Heart right ventricle (tissue), 16 donors: ENCODE measurements at regions not wholly inside any gene's neighbourhood (a gene's known extent, or its start where the extent isn't known, plus 50 kb on each side); places are given as distances from the start of the nearest gene placed in this dataset.

Experiments
- ATAC-seq, 8 donors: fragments of 200-7000 bp; cut with Tn5 transposase; one replicate each; pipeline ENCODE4 v1.9.1; 2020; ENCODE audit warnings: mild to moderate bottlenecking in 8 of 8, moderate library complexity in 8 of 8, moderate number of reproducible peaks in 1 of 8
- DNase-seq, 2 donors: peaks; one replicate each; pipeline ENCODE4 v3.0.0-alpha.2; 2020
- H3K27ac ChIP-seq, 10 donors: fragments of 200-600 bp; sonication (generic) in 2 of 10; one replicate each; pipeline versions ENCODE4 v1.5.0 to v1.8.0; 2020 to 2022; ENCODE audit warnings: mild to moderate bottlenecking in 3 of 10
- H3K27me3 ChIP-seq, 7 donors: fragments of 200-600 bp; one replicate each; pipeline ENCODE4 v1.8.0; 2021 to 2022; ENCODE audit warnings: mild to moderate bottlenecking in 2 of 7
- H3K36me3 ChIP-seq, 9 donors: fragments of 200-600 bp; sonication (generic) in 1 of 9; one replicate each; pipeline versions ENCODE4 v1.5.0 to v1.8.0; 2020 to 2022; ENCODE audit warnings: mild to moderate bottlenecking in 2 of 9
- H3K4me1 ChIP-seq, 9 donors: fragments of 200-600 bp; sonication (generic) in 1 of 9; one replicate each; pipeline versions ENCODE4 v1.5.0 to v1.8.0; 2020 to 2022; ENCODE audit warnings: mild to moderate bottlenecking in 4 of 9
- H3K4me3 ChIP-seq, 10 donors: fragments of 200-600 bp; sonication (generic) in 2 of 10; one replicate each; pipeline versions ENCODE4 v1.5.0 to v1.8.0; 2020 to 2022; ENCODE audit warnings: mild to moderate bottlenecking in 7 of 10, moderate library complexity in 2 of 10
- H3K9me3 ChIP-seq, 11 donors: fragments of 200-600 bp in 10 of 11; sonication (generic) in 2 of 11; one replicate each; pipeline versions ENCODE4 v1.5.0 to v1.8.0; 2013 to 2022; ENCODE audit warnings: mild to moderate bottlenecking in 2 of 11, control low read depth in 1 of 11, moderate library complexity in 1 of 11
- WGBS, 2 donors: extraction: QIAGEN DNeasy Blood & Tissue Kit; methylation state at CpG; one replicate each; pipeline ENCODE4 v1.1.7; 2013; ENCODE audit warnings: inconsistent platforms in 1 of 2; 5-methylcytosine and 5-hydroxymethylcytosine counted together
- intact Hi-C, 10 donors: fragments of 100-400 bp; cut with DNase I; formaldehyde crosslinking; loops; one replicate each; pipeline versions ENCODE4 v1.11.1 to v1.14.2; 2022
- TF ChIP-seq, protein P1 (sequence below), 9 donors: fragments of 200-600 bp; sonication (generic) in 2 of 9; IDR thresholded peaks; one replicate each; pipeline versions ENCODE4 v1.5.0 to v1.8.0; 2021 to 2022; ENCODE audit warnings: antibody characterized with exemption in 9 of 9, mild to moderate bottlenecking in 5 of 9, moderate library complexity in 1 of 9
- donor health status: Arrhythmogenic right ventricular cardiomyopathy.
- donor health status: ischemic (EF 13 %, LVEDD 7.1; RV severe dilation, severe dysfunction).
- donor health status: healthy with polysubstance abuse.
- donor health status: DM: no; HTN: yes; CAD: no.
- donor health status: DM: no; HTN: no; CAD: no.
- donor health status: ischemic (EF 25% LVEDD 6.9; RV normal size, moderate dysfunction).
- donor health status: ischemic (EF 25% LVEDD 5.7; RV mildly dilated, moderate dysfunction).
- donor health status: healthy.
- donor health status: DM: yes; HTN: yes; CAD: no.
- donor health status: Ischemic cardiomyopathy.
- donor health status: ischemic (EF 35%, LVEDD 5.7; RV mildly dilated, moderate dysfunction).
- donor health status: nonischemic (EF 11% LVEDD 7.7; RV severe dilation, severe dysfunction).
- donor health status: DM: yes; HTN: yes; CAD: no.
- donor health status: PGD.
- donor health status: ischemic (EF 29% LVEDD 5.4; RV normal size, mild dysfunction).
- donor health status: nonischemic (EF 23%, LVEDD 6.1; RV moderate dilation, normal function).

DNA sequence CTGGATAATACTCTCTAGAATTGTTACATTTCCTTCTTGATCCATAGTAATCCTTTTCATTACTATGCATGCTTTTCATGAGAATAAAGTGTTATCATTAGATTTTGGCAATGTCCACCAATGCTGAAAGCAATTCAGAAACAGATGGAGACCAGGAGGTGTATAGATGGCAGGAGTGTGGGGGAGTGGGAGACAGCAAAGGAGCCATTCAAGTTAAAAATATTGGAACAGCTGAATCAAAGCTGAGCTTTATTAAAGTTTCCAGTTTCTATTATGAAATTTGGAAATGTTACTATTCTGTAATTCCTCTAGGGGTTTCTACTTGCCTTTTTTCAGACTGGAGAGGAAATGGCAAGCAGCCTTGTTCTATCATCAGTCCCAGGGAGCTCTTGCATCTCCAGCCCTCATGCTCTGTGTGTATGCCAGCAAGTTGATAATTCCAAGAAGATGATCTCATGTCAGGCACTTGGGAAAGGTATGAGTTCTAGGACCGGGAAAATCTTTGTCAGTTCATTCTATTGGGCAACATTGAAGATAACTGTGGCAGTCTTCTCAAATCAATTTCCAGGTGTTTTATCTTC lies 228.0 kb downstream of the CD109 start:
- ATAC-seq (peak; percentile 88 to 98 (median 94)), DNase-seq (peak in 1 of 2 donors; percentile 61)
- H3K36me3 ChIP-seq = no peaks in the 10 kb centered on the region
- intact Hi-C loops = no loop called here
- 56 to 69% methylated on average over 1 of the region's 1 CpG for WGBS, 2 donors
- H3K4me1 ChIP-seq = peaks cover 0 to 5% (median 0%) of the 10 kb centered on the region in 9 donors
- H3K4me3 ChIP-seq = no peak overlapping the region
- H3K9me3 ChIP-seq = peaks cover 0 to 40% (median 19%) of the 10 kb centered on the region in 11 donors
- TF ChIP-seq, protein P1, sequence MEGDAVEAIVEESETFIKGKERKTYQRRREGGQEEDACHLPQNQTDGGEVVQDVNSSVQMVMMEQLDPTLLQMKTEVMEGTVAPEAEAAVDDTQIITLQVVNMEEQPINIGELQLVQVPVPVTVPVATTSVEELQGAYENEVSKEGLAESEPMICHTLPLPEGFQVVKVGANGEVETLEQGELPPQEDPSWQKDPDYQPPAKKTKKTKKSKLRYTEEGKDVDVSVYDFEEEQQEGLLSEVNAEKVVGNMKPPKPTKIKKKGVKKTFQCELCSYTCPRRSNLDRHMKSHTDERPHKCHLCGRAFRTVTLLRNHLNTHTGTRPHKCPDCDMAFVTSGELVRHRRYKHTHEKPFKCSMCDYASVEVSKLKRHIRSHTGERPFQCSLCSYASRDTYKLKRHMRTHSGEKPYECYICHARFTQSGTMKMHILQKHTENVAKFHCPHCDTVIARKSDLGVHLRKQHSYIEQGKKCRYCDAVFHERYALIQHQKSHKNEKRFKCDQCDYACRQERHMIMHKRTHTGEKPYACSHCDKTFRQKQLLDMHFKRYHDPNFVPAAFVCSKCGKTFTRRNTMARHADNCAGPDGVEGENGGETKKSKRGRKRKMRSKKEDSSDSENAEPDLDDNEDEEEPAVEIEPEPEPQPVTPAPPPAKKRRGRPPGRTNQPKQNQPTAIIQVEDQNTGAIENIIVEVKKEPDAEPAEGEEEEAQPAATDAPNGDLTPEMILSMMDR (IDR thresholded peaks at IDR 0.05) = no peak
- peak overlapping the region in 5 of 10 donors; percentile 31 to 72 (median 61) for H3K27ac ChIP-seq
- no peaks in the 10 kb centered on the region for H3K27me3 ChIP-seq

DNA sequence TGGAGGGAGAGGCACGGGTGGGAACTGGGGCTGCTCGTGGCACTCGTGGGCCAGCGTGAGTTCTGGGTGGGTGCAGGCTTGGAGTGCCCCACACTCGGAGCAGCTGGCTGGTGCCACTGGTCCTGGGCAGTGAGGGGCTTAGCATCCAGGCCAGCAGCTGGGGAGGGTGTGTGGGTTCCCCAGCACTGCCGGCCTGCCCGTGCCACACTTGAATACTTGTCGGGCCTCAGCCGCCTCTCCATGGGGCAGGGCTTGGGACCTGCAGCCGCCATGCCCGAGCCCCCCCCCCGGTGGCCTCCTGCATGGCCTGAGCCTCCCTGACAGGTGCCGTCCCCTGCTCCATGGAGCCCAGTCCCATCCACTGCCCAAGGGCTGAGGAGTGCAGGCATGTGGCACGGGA lies 207.2 kb downstream of the CD109 start:
- H3K36me3 ChIP-seq = no peaks in the 10 kb centered on the region
- H3K27ac ChIP-seq = no peak overlapping the region
- H3K27me3 ChIP-seq = no peaks in the 10 kb centered on the region
- TF ChIP-seq, protein P1 (IDR thresholded peaks at IDR 0.05) = no peak
- H3K9me3 ChIP-seq = peaks cover 0 to 46% (median 20%) of the 10 kb centered on the region in 11 donors
- DNase-seq (no peak), ATAC-seq (peak in 1 of 8 donors; percentile 41)
- 78 to 93% methylated on average over 11 to 13 of the region's 14 CpGs for WGBS, 2 donors
- intact Hi-C loops = no loop called here
- no peak overlapping the region for H3K4me3 ChIP-seq
- no peaks in the 10 kb centered on the region for H3K4me1 ChIP-seq

DNA sequence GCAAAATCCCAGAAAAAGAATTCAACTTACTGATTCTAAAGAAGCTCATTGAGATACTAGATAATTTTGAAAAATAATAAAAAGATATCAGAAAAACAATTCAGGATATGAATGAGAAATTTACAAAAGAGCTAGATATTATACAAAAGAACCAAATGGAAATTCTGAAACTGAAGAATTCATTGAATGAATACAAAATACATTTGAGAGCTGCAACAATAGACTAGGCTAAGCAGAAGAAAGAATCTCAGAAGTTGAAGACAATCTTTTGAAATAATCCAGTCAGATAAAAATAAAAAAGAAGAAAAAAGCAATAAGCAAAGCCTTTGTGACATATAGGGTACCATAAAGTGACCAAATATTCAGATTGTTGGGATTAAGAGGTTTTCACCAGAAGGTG lies 206.0 kb downstream of the CD109 start:
- intact Hi-C loops = no loop called here
- TF ChIP-seq, protein P1 (IDR thresholded peaks at IDR 0.05) = no peak
- Histone ChIP-seq H3K4me3 (no peak overlapping the region), H3K4me1 (no peaks in the 10 kb centered on the region), H3K9me3 (peaks cover 0 to 46% (median 20%) of the 10 kb centered on the region in 11 donors), H3K36me3 (no peaks in the 10 kb centered on the region), H3K27ac (no peak overlapping the region), H3K27me3 (no peaks in the 10 kb centered on the region)
- DNase-seq = no peak
- ATAC-seq = no peak

DNA sequence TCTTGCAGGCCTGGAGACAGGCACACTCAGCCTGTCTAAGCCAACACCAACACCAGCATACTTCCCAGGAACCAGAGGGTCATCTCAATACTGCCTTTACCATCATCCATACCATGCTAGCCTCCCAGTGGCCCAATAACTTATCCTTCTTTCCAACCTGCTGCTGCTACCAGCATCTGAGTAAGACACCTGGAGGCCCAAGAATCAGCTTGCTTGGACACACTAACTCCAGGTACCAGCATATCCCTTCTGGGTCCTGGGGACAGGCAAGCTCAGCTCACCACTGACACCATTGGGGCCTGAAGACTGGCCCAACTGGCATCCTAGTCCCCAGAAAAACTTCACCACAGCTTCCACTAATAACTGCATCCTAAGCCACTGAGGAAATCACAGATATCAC lies 205.3 kb downstream of the CD109 start:
- ATAC-seq (no peak), DNase-seq (no peak)
- Histone ChIP-seq H3K4me3 (no peak overlapping the region), H3K27me3 (no peaks in the 10 kb centered on the region), H3K9me3 (peaks cover 0 to 46% (median 20%) of the 10 kb centered on the region in 11 donors), H3K27ac (no peak overlapping the region), H3K36me3 (no peaks in the 10 kb centered on the region), H3K4me1 (no peaks in the 10 kb centered on the region)
- TF ChIP-seq, protein P1 (IDR thresholded peaks at IDR 0.05) = no peak
- intact Hi-C loops = no loop called here
